ENCODE measurements at regions not wholly inside any gene's neighbourhood (a gene's known extent, or its start where the extent isn't known, plus 50 kb on each side); places are given as distances from the start of the nearest gene placed in this dataset.

DNA sequence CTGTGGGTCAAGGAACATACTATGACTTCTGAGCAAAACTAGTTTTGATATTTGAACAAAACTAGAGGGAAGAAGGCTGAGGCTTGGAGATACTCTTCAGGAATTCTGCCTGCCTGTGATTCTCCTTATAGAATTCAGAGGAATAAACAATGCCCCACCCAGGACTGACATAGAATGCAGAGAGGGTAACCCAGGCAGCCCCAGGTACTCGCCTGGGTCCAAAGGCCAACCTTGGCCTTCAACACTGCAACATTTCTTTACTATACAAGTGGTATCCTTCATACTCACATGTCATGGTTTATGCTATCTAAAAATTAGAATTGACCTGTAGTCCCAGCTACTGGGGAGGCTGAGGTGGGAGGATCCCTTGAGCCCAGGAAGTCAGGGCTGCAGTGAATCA, 217.0 kb upstream of the FOXN3 start:
- Histone ChIP-seq H2AFZ (ENCODE audit: low read depth, low read length) (no peak overlapping the region), H3K79me2 (replicated peaks; ENCODE audit: insufficient read depth, low read length) (no peaks in the 10 kb centered on the region), H3K4me3 (ENCODE audit: low read length) (no peak overlapping the region), H3K27me3 (ENCODE audit: insufficient read depth, low read depth, low read length) (no peaks in the 10 kb centered on the region), H3K27ac (ENCODE audit: low read length) (no peak overlapping the region), H3K9me3 (ENCODE audit: low read length) (peaks cover 3% of the 10 kb centered on the region), H3K9ac (ENCODE audit: low read length) (no peak overlapping the region), H3K4me2 (ENCODE audit: low read length) (no peak overlapping the region), H4K20me1 (ENCODE audit: insufficient read depth) (no peaks in the 10 kb centered on the region), H3K36me3 (ENCODE audit: insufficient read depth, low read length) (no peaks in the 10 kb centered on the region), H3K9me2 (ENCODE audit: insufficient read depth, low read length) (no peaks in the 10 kb centered on the region), H3F3A (ENCODE audit: insufficient read depth, low read length, poor library complexity, severe bottlenecking) (no peaks in the 10 kb centered on the region)
- TF ChIP-seq SMC3 (conservative IDR thresholded peaks at IDR 0.05; ENCODE audit: poor library complexity), result no peak
- no peak for TF ChIP-seq EZH2 (IDR thresholded peaks at IDR 0.05; ENCODE audit: borderline replicate concordance, insufficient read depth, low read length, poor library complexity, severe bottlenecking)
- no peak for TF ChIP-seq EP300 (conservative IDR thresholded peaks at IDR 0.05; ENCODE audit: poor library complexity, severe bottlenecking)
- TF ChIP-seq, protein P1, sequence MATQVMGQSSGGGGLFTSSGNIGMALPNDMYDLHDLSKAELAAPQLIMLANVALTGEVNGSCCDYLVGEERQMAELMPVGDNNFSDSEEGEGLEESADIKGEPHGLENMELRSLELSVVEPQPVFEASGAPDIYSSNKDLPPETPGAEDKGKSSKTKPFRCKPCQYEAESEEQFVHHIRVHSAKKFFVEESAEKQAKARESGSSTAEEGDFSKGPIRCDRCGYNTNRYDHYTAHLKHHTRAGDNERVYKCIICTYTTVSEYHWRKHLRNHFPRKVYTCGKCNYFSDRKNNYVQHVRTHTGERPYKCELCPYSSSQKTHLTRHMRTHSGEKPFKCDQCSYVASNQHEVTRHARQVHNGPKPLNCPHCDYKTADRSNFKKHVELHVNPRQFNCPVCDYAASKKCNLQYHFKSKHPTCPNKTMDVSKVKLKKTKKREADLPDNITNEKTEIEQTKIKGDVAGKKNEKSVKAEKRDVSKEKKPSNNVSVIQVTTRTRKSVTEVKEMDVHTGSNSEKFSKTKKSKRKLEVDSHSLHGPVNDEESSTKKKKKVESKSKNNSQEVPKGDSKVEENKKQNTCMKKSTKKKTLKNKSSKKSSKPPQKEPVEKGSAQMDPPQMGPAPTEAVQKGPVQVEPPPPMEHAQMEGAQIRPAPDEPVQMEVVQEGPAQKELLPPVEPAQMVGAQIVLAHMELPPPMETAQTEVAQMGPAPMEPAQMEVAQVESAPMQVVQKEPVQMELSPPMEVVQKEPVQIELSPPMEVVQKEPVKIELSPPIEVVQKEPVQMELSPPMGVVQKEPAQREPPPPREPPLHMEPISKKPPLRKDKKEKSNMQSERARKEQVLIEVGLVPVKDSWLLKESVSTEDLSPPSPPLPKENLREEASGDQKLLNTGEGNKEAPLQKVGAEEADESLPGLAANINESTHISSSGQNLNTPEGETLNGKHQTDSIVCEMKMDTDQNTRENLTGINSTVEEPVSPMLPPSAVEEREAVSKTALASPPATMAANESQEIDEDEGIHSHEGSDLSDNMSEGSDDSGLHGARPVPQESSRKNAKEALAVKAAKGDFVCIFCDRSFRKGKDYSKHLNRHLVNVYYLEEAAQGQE (IDR thresholded peaks at IDR 0.05; ENCODE audit: borderline replicate concordance), result no peak
- no peak for TF ChIP-seq POLR2AphosphoS5 (IDR thresholded peaks at IDR 0.05)
- TF ChIP-seq TAF1 (IDR thresholded peaks at IDR 0.05; ENCODE audit: low read depth), result no peak
- TF ChIP-seq, protein P2, sequence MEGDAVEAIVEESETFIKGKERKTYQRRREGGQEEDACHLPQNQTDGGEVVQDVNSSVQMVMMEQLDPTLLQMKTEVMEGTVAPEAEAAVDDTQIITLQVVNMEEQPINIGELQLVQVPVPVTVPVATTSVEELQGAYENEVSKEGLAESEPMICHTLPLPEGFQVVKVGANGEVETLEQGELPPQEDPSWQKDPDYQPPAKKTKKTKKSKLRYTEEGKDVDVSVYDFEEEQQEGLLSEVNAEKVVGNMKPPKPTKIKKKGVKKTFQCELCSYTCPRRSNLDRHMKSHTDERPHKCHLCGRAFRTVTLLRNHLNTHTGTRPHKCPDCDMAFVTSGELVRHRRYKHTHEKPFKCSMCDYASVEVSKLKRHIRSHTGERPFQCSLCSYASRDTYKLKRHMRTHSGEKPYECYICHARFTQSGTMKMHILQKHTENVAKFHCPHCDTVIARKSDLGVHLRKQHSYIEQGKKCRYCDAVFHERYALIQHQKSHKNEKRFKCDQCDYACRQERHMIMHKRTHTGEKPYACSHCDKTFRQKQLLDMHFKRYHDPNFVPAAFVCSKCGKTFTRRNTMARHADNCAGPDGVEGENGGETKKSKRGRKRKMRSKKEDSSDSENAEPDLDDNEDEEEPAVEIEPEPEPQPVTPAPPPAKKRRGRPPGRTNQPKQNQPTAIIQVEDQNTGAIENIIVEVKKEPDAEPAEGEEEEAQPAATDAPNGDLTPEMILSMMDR (IDR thresholded peaks at IDR 0.05; ENCODE audit: poor library complexity, severe bottlenecking), result no peak
- no peak for TF ChIP-seq MXI1 (conservative IDR thresholded peaks at IDR 0.05; ENCODE audit: poor library complexity, severe bottlenecking)
- no peak for TF ChIP-seq RAD21 (conservative IDR thresholded peaks at IDR 0.05)

DNA sequence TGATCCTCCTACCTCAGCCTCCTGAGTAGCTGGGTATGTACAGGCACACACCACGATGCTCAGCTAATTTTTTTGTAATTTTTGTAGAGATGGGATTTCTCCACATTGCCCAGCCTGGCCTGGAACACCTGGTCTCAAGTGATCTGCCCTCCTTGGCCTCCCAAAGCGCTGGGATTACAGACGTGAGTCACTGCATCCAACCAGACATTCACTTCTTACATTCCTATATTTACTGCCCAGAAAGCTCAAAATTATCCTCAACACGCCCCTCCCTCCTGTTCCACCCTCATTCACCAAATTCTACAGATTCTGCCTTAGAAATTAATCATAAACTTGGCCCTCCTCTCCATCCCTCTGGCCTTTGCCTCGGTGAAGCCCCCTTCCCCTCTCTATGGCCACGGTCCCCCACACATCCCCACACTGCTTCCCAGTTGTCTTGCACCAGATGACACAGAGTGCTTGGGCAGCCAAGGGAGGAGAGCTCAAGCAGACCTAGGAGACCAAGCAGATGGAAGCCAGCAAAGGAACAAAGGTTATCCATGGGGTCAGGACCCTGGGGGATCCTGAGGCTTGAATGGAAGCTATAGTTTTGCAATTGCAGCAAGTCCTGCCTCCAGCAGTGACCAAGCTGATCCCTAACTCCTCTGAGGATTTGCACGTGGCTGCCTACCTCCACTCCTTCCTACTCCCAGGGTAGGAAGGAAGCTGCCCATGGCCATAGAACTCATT, 213.2 kb upstream of the FOXN3 start:
- no peaks in the 10 kb centered on the region for H3F3A ChIP-seq (ENCODE audit: insufficient read depth, low read length, poor library complexity, severe bottlenecking)
- no peaks in the 10 kb centered on the region for H3K79me2 ChIP-seq (replicated peaks; ENCODE audit: insufficient read depth, low read length)
- H2AFZ ChIP-seq (ENCODE audit: low read depth, low read length), result no peak overlapping the region
- H3K9me2 ChIP-seq (ENCODE audit: insufficient read depth, low read length), result no peaks in the 10 kb centered on the region
- H3K9ac ChIP-seq (ENCODE audit: low read length), result no peak overlapping the region
- TF ChIP-seq TAF1 (IDR thresholded peaks at IDR 0.05; ENCODE audit: low read depth), result no peak
- no peak for TF ChIP-seq MXI1 (conservative IDR thresholded peaks at IDR 0.05; ENCODE audit: poor library complexity, severe bottlenecking)
- TF ChIP-seq EZH2 (IDR thresholded peaks at IDR 0.05; ENCODE audit: borderline replicate concordance, insufficient read depth, low read length, poor library complexity, severe bottlenecking), result no peak
- no peak overlapping the region for H3K27ac ChIP-seq (ENCODE audit: low read length)
- H3K9me3 ChIP-seq (ENCODE audit: low read length), result peaks cover 3% of the 10 kb centered on the region
- no peaks in the 10 kb centered on the region for H3K36me3 ChIP-seq (ENCODE audit: insufficient read depth, low read length)
- no peak overlapping the region for H3K4me3 ChIP-seq (ENCODE audit: low read length)
- H3K27me3 ChIP-seq (ENCODE audit: insufficient read depth, low read depth, low read length), result no peaks in the 10 kb centered on the region
- no peaks in the 10 kb centered on the region for H4K20me1 ChIP-seq (ENCODE audit: insufficient read depth)
- H3K4me2 ChIP-seq (ENCODE audit: low read length), result no peak overlapping the region

All from neural cell (in vitro differentiated cells).